ENCODE measurements at regions not wholly inside any gene's neighbourhood (a gene's known extent, or its start where the extent isn't known, plus 50 kb on each side); places are given as distances from the start of the nearest gene placed in this dataset.
"Not testable (repeated sequence)": the region's sequence is repeated elsewhere in the genome, so short reads cannot be mapped to it uniquely, and the experiment has no call there.

GRCh38 chr6:167416676-167417430 is 92.0 kb downstream of the TTLL2 start:
- no peak for DNase-seq
- Mint-ChIP-seq H3K27me3 (peaks cover 14% of the 10 kb centered on the region), H3K4me3 (no peak overlapping the region), H3K9me3 (no peaks in the 10 kb centered on the region), H3K4me1 (no peaks in the 10 kb centered on the region), H3K27ac (no peak overlapping the region), H3K36me3 (ENCODE audit: low read depth) (no peaks in the 10 kb centered on the region)
- ChIA-PET CTCF (no interaction called here), POLR2A (no interaction called here)

GRCh38 chr6:167420177-167420576 is 95.3 kb downstream of the TTLL2 start:
- H3K36me3 Mint-ChIP-seq (ENCODE audit: low read depth) = no peaks in the 10 kb centered on the region
- peaks cover 3% of the 10 kb centered on the region for H3K9me3 Mint-ChIP-seq
- H3K27ac Mint-ChIP-seq = no peak overlapping the region
- H3K4me3 Mint-ChIP-seq = no peak overlapping the region
- POLR2A ChIA-PET = no interaction called here
- peaks cover 14% of the 10 kb centered on the region for H3K27me3 Mint-ChIP-seq
- CTCF ChIA-PET = no interaction called here
- H3K4me1 Mint-ChIP-seq = no peaks in the 10 kb centered on the region
- no peak for DNase-seq

GRCh38 chr6:167420858-167421766 is 96.2 kb downstream of the TTLL2 start:
- POLR2A ChIA-PET = no interaction called here
- Mint-ChIP-seq H3K36me3 (ENCODE audit: low read depth) (no peaks in the 10 kb centered on the region), H3K9me3 (peaks cover 3% of the 10 kb centered on the region), H3K4me3 (no peak overlapping the region), H3K4me1 (no peaks in the 10 kb centered on the region), H3K27me3 (peaks cover 14% of the 10 kb centered on the region), H3K27ac (no peak overlapping the region)
- no peak for DNase-seq
- CTCF ChIA-PET = no interaction called here

GRCh38 chr6:167421944-167422343 is 97.1 kb downstream of the TTLL2 start:
- CTCF ChIA-PET; H3K27ac Mint-ChIP-seq; DNase-seq; H3K4me3 Mint-ChIP-seq; H3K36me3 Mint-ChIP-seq (ENCODE audit: low read depth); POLR2A ChIA-PET; H3K4me1 Mint-ChIP-seq; H3K9me3 Mint-ChIP-seq: not testable (repeated sequence)
- H3K27me3 Mint-ChIP-seq = peaks cover 14% of the 10 kb centered on the region

GRCh38 chr6:167422934-167423333 is 98.0 kb downstream of the TTLL2 start:
- no peak overlapping the region for H3K4me3 Mint-ChIP-seq
- no peaks in the 10 kb centered on the region for H3K4me1 Mint-ChIP-seq
- POLR2A ChIA-PET = no interaction called here
- no peak overlapping the region for H3K27ac Mint-ChIP-seq
- H3K36me3 Mint-ChIP-seq (ENCODE audit: low read depth) = no peaks in the 10 kb centered on the region
- no peak for DNase-seq
- peaks cover 3% of the 10 kb centered on the region for H3K9me3 Mint-ChIP-seq
- peaks cover 10% of the 10 kb centered on the region for H3K27me3 Mint-ChIP-seq
- CTCF ChIA-PET = no interaction called here

- Mint-ChIP-seq H3K27ac (no peak overlapping the region), H3K4me3 (no peak overlapping the region), H3K36me3 (ENCODE audit: low read depth) (no peaks in the 10 kb centered on the region), H3K4me1 (no peaks in the 10 kb centered on the region), H3K27me3 (peaks cover 8% of the 10 kb centered on the region), H3K9me3 (peaks cover 3% of the 10 kb centered on the region)
- no peak for DNase-seq
- POLR2A ChIA-PET = no interaction called here
- CTCF ChIA-PET = no interaction called here
These were observed 99.3 kb downstream of the TTLL2 start for GRCh38 chr6:167424060-167424673.

- H3K9me3 Mint-ChIP-seq = peaks cover 3% of the 10 kb centered on the region
- no peak overlapping the region for H3K4me3 Mint-ChIP-seq
- DNase-seq = no peak
- no peaks in the 10 kb centered on the region for H3K4me1 Mint-ChIP-seq
- ChIA-PET POLR2A (no interaction called here), CTCF (no interaction called here)
- H3K27me3 Mint-ChIP-seq = peaks cover 7% of the 10 kb centered on the region
- no peaks in the 10 kb centered on the region for H3K36me3 Mint-ChIP-seq (ENCODE audit: low read depth)
- H3K27ac Mint-ChIP-seq = no peak overlapping the region
These were observed 99.8 kb downstream of the TTLL2 start for GRCh38 chr6:167424700-167425099.

GRCh38 chr6:167426084-167426483 is 101.2 kb downstream of the TTLL2 start:
- H3K27ac Mint-ChIP-seq = no peak overlapping the region

GRCh38 chr6:167426651-167427050 is 101.8 kb downstream of the TTLL2 start:
- DNase-seq = no peak
- H3K4me1 Mint-ChIP-seq = no peaks in the 10 kb centered on the region
- H3K4me3 Mint-ChIP-seq = no peak overlapping the region
- CTCF ChIA-PET = no interaction called here
- peaks cover 3% of the 10 kb centered on the region for H3K9me3 Mint-ChIP-seq
- POLR2A ChIA-PET = no interaction called here
- no peak overlapping the region for H3K27ac Mint-ChIP-seq
- H3K36me3 Mint-ChIP-seq (ENCODE audit: low read depth) = no peaks in the 10 kb centered on the region
- H3K27me3 Mint-ChIP-seq = peaks cover 12% of the 10 kb centered on the region

More at GRCh38 chr6:167426084-167426483, 101.2 kb downstream of the TTLL2 start:
- H3K9me3 Mint-ChIP-seq = peaks cover 3% of the 10 kb centered on the region
- peaks cover 12% of the 10 kb centered on the region for H3K27me3 Mint-ChIP-seq
- POLR2A ChIA-PET = no interaction called here
- no peak for DNase-seq
- H3K36me3 Mint-ChIP-seq (ENCODE audit: low read depth) = no peaks in the 10 kb centered on the region
- H3K4me3 Mint-ChIP-seq = no peak overlapping the region
- CTCF ChIA-PET = no interaction called here
- H3K4me1 Mint-ChIP-seq = no peaks in the 10 kb centered on the region

GRCh38 chr6:167428664-167429333 is 103.9 kb downstream of the TTLL2 start:
- H3K27me3 Mint-ChIP-seq = peaks cover 12% of the 10 kb centered on the region
- H3K9me3 Mint-ChIP-seq = peaks cover 3% of the 10 kb centered on the region
- no peak for DNase-seq
- H3K4me3 Mint-ChIP-seq = no peak overlapping the region
- H3K4me1 Mint-ChIP-seq = no peaks in the 10 kb centered on the region
- POLR2A ChIA-PET = no interaction called here
- CTCF ChIA-PET = no interaction called here
- no peaks in the 10 kb centered on the region for H3K36me3 Mint-ChIP-seq (ENCODE audit: low read depth)
- no peak overlapping the region for H3K27ac Mint-ChIP-seq

- H3K27ac Mint-ChIP-seq = no peak overlapping the region
- H3K9me3 Mint-ChIP-seq = peaks cover 3% of the 10 kb centered on the region
- ChIA-PET POLR2A (no interaction called here), CTCF (no interaction called here)
- no peak for DNase-seq
- H3K27me3 Mint-ChIP-seq = peaks cover 12% of the 10 kb centered on the region
- H3K36me3 Mint-ChIP-seq (ENCODE audit: low read depth) = no peaks in the 10 kb centered on the region
- no peak overlapping the region for H3K4me3 Mint-ChIP-seq
- H3K4me1 Mint-ChIP-seq = no peaks in the 10 kb centered on the region
These were observed 104.5 kb downstream of the TTLL2 start for GRCh38 chr6:167429353-167429752.

- ChIA-PET CTCF (no interaction called here), POLR2A (no interaction called here)
- H3K27ac Mint-ChIP-seq = no peak overlapping the region
- peaks cover 8% of the 10 kb centered on the region for H3K27me3 Mint-ChIP-seq
- no peaks in the 10 kb centered on the region for H3K4me1 Mint-ChIP-seq
- no peaks in the 10 kb centered on the region for H3K36me3 Mint-ChIP-seq (ENCODE audit: low read depth)
- no peak overlapping the region for H3K4me3 Mint-ChIP-seq
- DNase-seq = no peak
- H3K9me3 Mint-ChIP-seq = no peaks in the 10 kb centered on the region
These were observed 110.4 kb downstream of the TTLL2 start for GRCh38 chr6:167435209-167435728.
